HCT116 (cell line): ENCODE measurements at regions not wholly inside any gene's neighbourhood (a gene's known extent, or its start where the extent isn't known, plus 50 kb on each side); places are given as distances from the start of the nearest gene placed in this dataset.

Source experiments
- ATAC-seq: fragments of 200-7000 bp; cut with Tn5 transposase; 2 replicates; pipeline ENCODE4 v1.9.1; 2020; ENCODE audit warnings: mild to moderate bottlenecking, moderate library complexity
- BruUV-seq: library from RNA; stranded (reverse); fragments of 400-500 nt; replicated peaks from 2 replicates; lab custom pipeline; 2021; lab: Mats Ljungman, UMichigan
- CTCF ChIA-PET: fragments of 300-600 bp; sonication (Branson Sonifier 250); formaldehyde crosslinking; loops from one replicate; lab custom pipeline; 2021; ENCODE audit warnings: antibody characterized with exemption; lab: Charles Lee
- POLR2A ChIA-PET: fragments of 300-600, 350-600 bp; sonication (Branson Sonifier 250); formaldehyde crosslinking; loops from one replicate; lab custom pipeline; 2021; ENCODE audit warnings: antibody characterized with exemption; lab: Charles Lee
- RAD21 ChIA-PET, 2 experiments: fragments of 300-600 bp; sonication (Branson Sonifier 250); formaldehyde crosslinking; loops; one replicate each; lab custom pipeline; 2023; ENCODE audit warnings: low total read pairs in 2 of 2; ENCODE audit not compliant: uncharacterized antibody in 2 of 2, unreplicated experiment in 2 of 2, low non-redundant PET in 1 of 2; lab: Charles Lee
- DNase-seq: peaks from one replicate; pipeline ENCODE4 v3.0.0-alpha.2; 2010; ENCODE audit warnings: low read depth, low spot score
- H2AFZ ChIP-seq: fragments of 200-600 bp; shearing (Covaris generic), sonication (generic); 2 replicates; pipeline ENCODE4 v1.6.1; 2017; ENCODE audit warnings: low read depth, mixed run types, mixed read lengths, antibody characterized with exemption, low read length; ENCODE audit not compliant: poor library complexity, severe bottlenecking
- H3K27ac ChIP-seq: 2 replicates; pipeline ENCODE4 v1.5.1; 2012; ENCODE audit warnings: low read depth, low read length
- H3K27me3 ChIP-seq: fragments of 200-600 bp; sonication (generic); 2 replicates; pipeline ENCODE4 v1.6.1; 2016; ENCODE audit warnings: mixed run types, low read length, mixed read lengths; ENCODE audit not compliant: insufficient read depth
- H3K36me3 ChIP-seq, 2 experiments: fragments of 200-500 bp in 1 of 2; fragments of 200-600 bp in 1 of 2; sonication (Bioruptor generic) in 1 of 2; sonication (generic) in 1 of 2; 2 replicates each; pipeline versions ENCODE4 v1.5.1 to v1.6.1; 2014 to 2016; ENCODE audit warnings: low read length in 2 of 2, inconsistent platforms in 1 of 2, mixed read lengths in 1 of 2, mixed run types in 1 of 2; ENCODE audit not compliant: insufficient read depth in 2 of 2, control insufficient read depth in 1 of 2
- H3K4me1 ChIP-seq, 2 experiments: fragments of 200-600 bp in 1 of 2; sonication (generic) in 1 of 2; 2 replicates each; pipeline versions ENCODE4 v1.5.1 to v1.6.1; 2012 to 2017; ENCODE audit warnings: low read length in 2 of 2, inconsistent platforms in 1 of 2, mild to moderate bottlenecking in 1 of 2, mixed read lengths in 1 of 2, mixed run types in 1 of 2, moderate library complexity in 1 of 2; ENCODE audit not compliant: insufficient read depth in 2 of 2, control insufficient read depth in 1 of 2
- H3K4me2 ChIP-seq: fragments of 200-600 bp; sonication (generic); 2 replicates; pipeline ENCODE4 v1.6.1; 2017; ENCODE audit warnings: mixed run types, low read length, mixed read lengths
- H3K4me3 ChIP-seq, 2 experiments: fragments of 200-600 bp in 1 of 2; sonication (generic) in 1 of 2; replicated peaks in 1 of 2; 2 replicates each; pipeline ENCODE4 v1.5.1; 2011 to 2016; ENCODE audit warnings: low read length in 2 of 2, control low read depth in 1 of 2, low read depth in 1 of 2, mild to moderate bottlenecking in 1 of 2, mixed read lengths in 1 of 2, mixed run types in 1 of 2
- H3K79me2 ChIP-seq: fragments of 200-600 bp; sonication (generic); 2 replicates; pipeline ENCODE4 v1.6.1; 2017; ENCODE audit warnings: mild to moderate bottlenecking, mixed run types, low read length, moderate library complexity, mixed read lengths; ENCODE audit not compliant: insufficient read depth
- H3K9ac ChIP-seq: fragments of 200-600 bp; sonication (generic); 2 replicates; pipeline ENCODE4 v1.6.1; 2016; ENCODE audit warnings: low read length, mixed read lengths
- H3K9me2 ChIP-seq: fragments of 200-600 bp; sonication (generic), shearing (Covaris generic); 2 replicates; pipeline ENCODE4 v1.6.1; 2017; ENCODE audit warnings: mixed run types, mild to moderate bottlenecking, moderate library complexity; ENCODE audit not compliant: insufficient read depth
- H3K9me3 ChIP-seq, 2 experiments: fragments of 200-500 bp in 1 of 2; fragments of 200-600 bp in 1 of 2; sonication (Bioruptor generic) in 1 of 2; sonication (generic) in 1 of 2; 2 replicates each; pipeline ENCODE4 v1.6.1; 2014 to 2017; ENCODE audit warnings: low read length in 2 of 2, mixed read lengths in 2 of 2, inconsistent platforms in 1 of 2, low read depth in 1 of 2, mild to moderate bottlenecking in 1 of 2, mixed run types in 1 of 2, moderate library complexity in 1 of 2; ENCODE audit not compliant: control insufficient read depth in 1 of 2, insufficient read depth in 1 of 2
- H4K20me1 ChIP-seq: fragments of 200-600 bp; sonication (generic), shearing (Covaris generic); 2 replicates; pipeline ENCODE4 v1.6.1; 2017; ENCODE audit warnings: mixed run types, mild to moderate bottlenecking, moderate library complexity; ENCODE audit not compliant: insufficient read depth
- CBX3 ChIP-seq: IDR thresholded peaks from 2 replicates; pipeline ENCODE4 v1.6.1; 2012; ENCODE audit warnings: low read depth
- EGR1 ChIP-seq: IDR thresholded peaks from 2 replicates; pipeline ENCODE4 v1.6.1; 2012; ENCODE audit warnings: low read depth
- ELF1 ChIP-seq: IDR thresholded peaks from 2 replicates; pipeline ENCODE4 v1.6.1; 2012; ENCODE audit warnings: low read depth, borderline replicate concordance
- EZH2 ChIP-seq: fragments of 200-600 bp; sonication (generic); IDR thresholded peaks from 2 replicates; pipeline ENCODE4 v1.6.1; 2017; ENCODE audit warnings: antibody characterized with exemption, mixed run types
- FOSL1 ChIP-seq: IDR thresholded peaks from 2 replicates; pipeline ENCODE4 v1.6.1; 2012; ENCODE audit warnings: low read depth
- POLR2AphosphoS5 ChIP-seq: IDR thresholded peaks from 2 replicates; pipeline ENCODE4 v1.6.1; 2011; ENCODE audit warnings: mild to moderate bottlenecking, low read depth, low read length, moderate library complexity
- RAD21 ChIP-seq: IDR thresholded peaks from 2 replicates; pipeline ENCODE4 v1.6.1; 2012; ENCODE audit warnings: low read depth, mild to moderate bottlenecking
- SIN3A ChIP-seq: IDR thresholded peaks from 2 replicates; pipeline ENCODE4 v1.6.1; 2012; ENCODE audit warnings: low read depth
- SP1 ChIP-seq: IDR thresholded peaks from 2 replicates; pipeline ENCODE4 v1.6.1; 2012; ENCODE audit warnings: low read depth
- SRF ChIP-seq: IDR thresholded peaks from 2 replicates; pipeline ENCODE4 v1.6.1; 2012; ENCODE audit warnings: low read depth
- TCF7L2 ChIP-seq: IDR thresholded peaks from 2 replicates; pipeline ENCODE4 v1.7.0; 2011; ENCODE audit warnings: borderline replicate concordance, inconsistent platforms; ENCODE audit not compliant: insufficient read depth, insufficient read length; ENCODE audit errors: extremely low read depth
- YY1 ChIP-seq: IDR thresholded peaks from 2 replicates; pipeline ENCODE4 v1.6.1; 2011; ENCODE audit warnings: low read length, low read depth, moderate library complexity, mild to moderate bottlenecking; ENCODE audit not compliant: insufficient replicate concordance; ENCODE audit errors: extremely low read depth
- ZBTB33 ChIP-seq: IDR thresholded peaks from 2 replicates; pipeline ENCODE4 v1.6.1; 2011; ENCODE audit warnings: mild to moderate bottlenecking, low read length, moderate library complexity; ENCODE audit not compliant: insufficient replicate concordance; ENCODE audit errors: extremely low read depth
- ZNF274 ChIP-seq: fragments of 200-500 bp; sonication (Bioruptor generic); IDR thresholded peaks from 2 replicates; pipeline ENCODE4 v1.6.1; 2014; ENCODE audit warnings: mild to moderate bottlenecking, low read depth, low read length, inconsistent platforms
- intact Hi-C: fragments of 100-400 bp; cut with micrococcal nuclease; formaldehyde crosslinking; loops from 2 replicates; pipeline ENCODE4 v1.10.0; 2022
- TF ChIP-seq, protein P1 (sequence below): IDR thresholded peaks from 2 replicates; pipeline ENCODE4 v1.6.1; 2012

- H4K20me1 ChIP-seq: no peaks in the 10 kb centered on the region
- ATAC-seq (peak; percentile 89), DNase-seq (peak; percentile 97)
- no peaks in the 10 kb centered on the region for H3K9me3 ChIP-seq
- RAD21 ChIA-PET: no interaction called here
- H3K9ac ChIP-seq: peak overlapping the region; percentile 56
- H3K9me2 ChIP-seq: no peaks in the 10 kb centered on the region
- CTCF ChIA-PET: interaction anchor here (0.8 kb wide), 1 partner anchor 76 kb away, joined by 4 read pairs; no protein-coding TSS in a partner anchor
- TF ChIP-seq FOSL1: no peak
- TF ChIP-seq, protein P1, sequence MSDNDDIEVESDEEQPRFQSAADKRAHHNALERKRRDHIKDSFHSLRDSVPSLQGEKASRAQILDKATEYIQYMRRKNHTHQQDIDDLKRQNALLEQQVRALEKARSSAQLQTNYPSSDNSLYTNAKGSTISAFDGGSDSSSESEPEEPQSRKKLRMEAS: no peak
- no peak for TF ChIP-seq EGR1
- no peak for TF ChIP-seq ELF1
- no peak for TF ChIP-seq ZBTB33
- TF ChIP-seq SRF: no peak
- TF ChIP-seq ZNF274: no peak
- no peak for TF ChIP-seq RAD21
- TF ChIP-seq CBX3: no peak
- peak; percentile 79 for TF ChIP-seq TCF7L2
- peak; percentile 87 for TF ChIP-seq POLR2AphosphoS5
- TF ChIP-seq EZH2: no peak
- no peak for TF ChIP-seq SIN3A
- no peak for TF ChIP-seq SP1
- peak; percentile 45 for TF ChIP-seq YY1
- H3K27ac ChIP-seq: peak overlapping the region; percentile 67
- H3K27me3 ChIP-seq: no peaks in the 10 kb centered on the region
- POLR2A ChIA-PET: interaction anchor here (0.7 to 1.9 kb wide), 11 partner anchors 10 to 145 kb away, joined by 3 to 14 read pairs (median 4); no protein-coding TSS in a partner anchor
- H3K4me3 ChIP-seq: peak overlapping the region; percentile 21 to 36
- H3K79me2 ChIP-seq: no peaks in the 10 kb centered on the region
- no peak overlapping the region for H2AFZ ChIP-seq
- BruUV-seq: no TSS peak
- H3K4me2 ChIP-seq: peak overlapping the region; percentile 69
- H3K36me3 ChIP-seq: no peaks in the 10 kb centered on the region
- peaks cover 28 to 48% of the 10 kb centered on the region in 2 experiments for H3K4me1 ChIP-seq
- intact Hi-C loops: loop anchor here (1.0 to 10.0 kb wide), 2 partner anchors 26 to 108 kb away; no protein-coding TSS in a partner anchor
These were observed 147.6 kb upstream of the SPRY4 start for GRCh38 chr5:142472306-142472951.
